KBM-7 (cell line): ENCODE measurements at regions not wholly inside any gene's neighbourhood (a gene's known extent, or its start where the extent isn't known, plus 50 kb on each side); places are given as distances from the start of the nearest gene placed in this dataset.

ENCODE experiments used
- DNase-seq: peaks from one replicate; pipeline ENCODE4 v3.0.0-alpha.2; 2015
- in situ Hi-C: fragments of 300-500 bp; cut with MboI; formaldehyde crosslinking; loops from 2 replicates; pipeline ENCODE4 v1.14.3; 2020; ENCODE audit warnings: low sequenced_read_pairs, low pct_unique_long_range_greater_than_20kb, mixed read lengths

- DNase-seq, result no peak
- in situ Hi-C loops, result loop anchor here (25.0 kb wide), 1 partner anchor 1172 kb away; no protein-coding TSS in a partner anchor
These were observed 60.3 kb downstream of the AVPR1A start for GRCh38 chr12:63090716-63091115.

- DNase-seq, result no peak
- in situ Hi-C loops, result loop anchor here (25.0 kb wide), 1 partner anchor 1176 kb away; no protein-coding TSS in a partner anchor
These were observed 64.7 kb downstream of the AVPR1A start for GRCh38 chr12:63086149-63086915.

DNA sequence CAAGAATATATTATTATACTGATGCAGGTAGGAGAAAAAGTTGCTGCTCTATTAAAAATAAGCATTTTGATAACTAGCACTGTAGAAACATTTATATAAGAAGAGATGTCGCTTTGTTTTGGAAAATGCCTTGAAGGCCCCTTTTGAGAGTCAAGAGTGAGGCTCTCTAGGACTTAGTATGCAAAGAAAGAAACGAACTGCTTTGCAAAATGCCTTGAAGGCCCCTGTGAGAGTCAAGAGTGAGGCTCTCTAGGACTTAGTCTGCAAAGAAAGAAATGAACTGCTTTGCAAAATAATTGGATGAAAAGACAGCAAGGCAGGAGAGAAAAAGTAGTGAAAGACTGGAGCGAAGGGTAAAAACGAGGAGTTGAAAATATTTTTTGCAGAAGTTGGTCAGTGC, 65.9 kb downstream of the AVPR1A start:
- in situ Hi-C loops, result loop anchor here (25.0 kb wide), 1 partner anchor 1177 kb away; no protein-coding TSS in a partner anchor
- no peak for DNase-seq

DNA sequence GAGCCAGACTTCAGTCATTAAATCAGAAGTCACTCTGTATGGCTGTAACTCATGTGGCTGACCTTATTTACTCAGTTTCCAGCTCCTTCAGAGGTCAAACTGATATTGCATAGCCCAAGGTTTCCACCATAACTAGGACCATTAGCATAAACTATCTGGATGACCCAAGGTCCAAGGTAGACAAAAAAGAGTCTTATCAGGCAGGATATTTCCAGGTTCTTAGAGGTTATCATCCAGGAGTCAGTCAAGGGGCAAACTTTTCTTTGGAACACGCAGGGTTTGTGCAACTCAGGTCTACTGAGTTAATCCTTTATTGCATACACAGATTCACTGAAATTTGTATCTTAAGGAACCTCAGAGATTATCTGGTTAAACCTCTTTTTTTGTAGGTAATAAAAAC, 66.5 kb downstream of the AVPR1A start:
- in situ Hi-C loops, result loop anchor here (25.0 kb wide), 1 partner anchor 1178 kb away; no protein-coding TSS in a partner anchor
- DNase-seq, result no peak

GRCh38 chr12:63083046-63083445, 68.0 kb downstream of the AVPR1A start:
- in situ Hi-C loops, result loop anchor here (25.0 kb wide), 1 partner anchor 1179 kb away; no protein-coding TSS in a partner anchor
- DNase-seq, result no peak

DNA sequence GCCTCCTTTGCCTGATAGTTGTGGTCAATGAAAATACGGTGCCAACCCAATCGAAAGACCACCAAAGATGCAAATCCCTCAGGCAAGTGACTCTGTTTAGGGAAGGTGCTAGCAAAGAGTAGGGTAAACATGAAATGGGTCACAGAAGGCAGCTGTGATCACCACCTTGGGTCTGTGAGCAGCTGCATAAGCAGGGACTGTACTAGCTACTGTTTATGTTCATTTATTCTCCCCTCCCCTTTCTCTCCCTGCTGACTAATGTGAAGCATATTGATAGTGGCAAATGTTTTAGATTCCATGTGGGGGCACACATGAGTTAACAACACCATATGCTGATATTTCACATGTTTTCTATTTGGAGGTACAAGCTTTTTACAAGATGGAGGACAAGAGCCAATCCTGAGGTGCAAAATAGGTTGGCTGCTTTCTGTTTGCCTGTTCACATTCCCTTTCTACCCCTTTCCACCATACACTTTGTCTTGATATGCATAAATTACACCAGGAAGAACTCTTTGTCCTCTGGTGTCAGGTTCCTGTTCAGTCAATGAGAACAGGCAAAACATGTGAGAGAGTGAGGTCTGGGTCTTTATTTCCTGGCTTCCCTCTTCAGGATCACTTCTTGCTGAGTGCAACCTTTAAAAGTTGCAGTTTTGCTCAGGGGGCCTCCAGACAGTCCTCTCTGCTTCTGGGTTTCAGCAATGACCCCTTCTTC, 71.1 kb downstream of the AVPR1A start:
- peak; percentile 11 for DNase-seq
- in situ Hi-C loops, result loop anchor here (25.0 kb wide), 1 partner anchor 1182 kb away; no protein-coding TSS in a partner anchor

DNA sequence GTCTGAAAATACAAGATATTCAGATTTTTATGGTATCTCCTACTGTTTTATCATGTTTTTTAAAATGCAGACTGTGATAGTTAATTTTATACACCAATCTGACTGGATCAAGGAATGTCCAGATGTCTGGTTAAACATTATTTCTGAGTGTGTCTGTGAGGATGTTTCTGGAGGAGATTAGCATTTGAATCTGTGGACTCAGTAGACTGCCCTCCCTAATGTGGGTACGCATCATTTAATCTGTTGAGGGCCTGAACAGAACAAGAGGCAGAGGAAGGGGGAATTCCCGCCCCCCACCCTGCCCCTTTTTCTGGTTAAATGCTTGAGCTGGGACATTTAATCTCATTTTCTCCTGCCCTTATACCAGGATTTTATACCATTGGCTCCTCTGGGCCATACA, 72.1 kb downstream of the AVPR1A start:
- in situ Hi-C loops, result loop anchor here (25.0 kb wide), 1 partner anchor 1183 kb away; no protein-coding TSS in a partner anchor
- no peak for DNase-seq

GRCh38 chr12:63075376-63076060, 75.5 kb downstream of the AVPR1A start:
- in situ Hi-C loops, result loop anchor here (25.0 kb wide), 1 partner anchor 1187 kb away; no protein-coding TSS in a partner anchor
- DNase-seq, result no peak

DNA sequence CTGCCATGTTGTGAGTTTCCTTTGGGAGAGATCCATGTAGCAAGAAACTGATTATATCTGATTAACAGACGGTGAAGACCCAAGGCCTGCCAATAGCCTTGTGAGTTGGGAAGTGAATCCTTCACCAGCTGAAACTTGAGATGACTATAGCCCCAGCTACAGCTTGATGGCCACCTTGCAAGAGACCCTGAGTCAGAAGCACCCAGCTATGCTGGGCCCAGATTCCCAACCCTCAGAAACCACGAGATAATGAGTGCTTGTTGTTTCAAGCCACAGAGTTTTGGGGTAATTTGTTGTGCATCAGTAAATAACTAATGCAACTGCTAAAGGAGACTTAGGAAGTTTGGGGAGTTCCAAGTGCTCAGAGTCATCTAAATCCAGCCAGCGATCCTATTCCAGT, 80.3 kb downstream of the AVPR1A start:
- no peak for DNase-seq
- in situ Hi-C loops, result no loop called here

DNA sequence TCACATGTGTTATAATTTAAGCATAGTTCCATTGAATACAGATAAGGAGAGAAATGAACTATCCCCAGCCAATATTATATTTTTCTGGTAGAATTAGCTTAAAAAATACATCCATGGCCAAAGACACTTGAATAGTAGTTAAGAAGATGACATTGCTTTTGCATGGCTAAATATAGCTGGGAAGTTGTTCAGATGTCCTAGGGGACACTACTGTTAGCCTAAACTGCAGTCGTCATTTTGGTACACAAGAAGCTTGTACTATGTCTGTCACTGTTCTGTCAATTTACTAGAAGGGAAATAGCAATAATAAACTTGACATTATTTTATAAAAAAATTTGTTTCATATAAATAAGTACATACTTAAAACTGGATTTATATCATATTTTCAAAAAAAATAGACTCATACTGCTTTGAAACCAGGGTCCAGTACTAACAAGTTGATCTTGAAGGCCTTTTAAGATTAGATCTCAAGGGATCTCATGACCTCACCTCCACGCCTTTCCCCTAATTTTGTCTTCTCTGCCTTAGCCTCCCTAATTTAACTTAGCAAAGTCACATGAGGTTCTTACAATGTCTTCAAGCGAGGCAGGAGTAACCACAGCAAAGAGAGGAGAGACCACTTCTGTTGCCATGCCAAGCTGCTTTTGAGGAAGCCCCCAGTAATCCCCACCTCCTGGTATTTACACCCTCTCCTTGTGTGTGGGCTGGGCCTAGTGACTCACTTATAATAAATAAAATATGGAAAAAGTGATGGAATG, 81.0 kb downstream of the AVPR1A start:
- no peak for DNase-seq
- in situ Hi-C loops, result no loop called here

GRCh38 chr12:63068857-63069442, 82.1 kb downstream of the AVPR1A start:
- in situ Hi-C loops, result no loop called here
- DNase-seq, result peak; percentile 69

GRCh38 chr12:63066782-63067181, 84.2 kb downstream of the AVPR1A start:
- in situ Hi-C loops, result no loop called here
- DNase-seq, result peak; percentile 5

DNA sequence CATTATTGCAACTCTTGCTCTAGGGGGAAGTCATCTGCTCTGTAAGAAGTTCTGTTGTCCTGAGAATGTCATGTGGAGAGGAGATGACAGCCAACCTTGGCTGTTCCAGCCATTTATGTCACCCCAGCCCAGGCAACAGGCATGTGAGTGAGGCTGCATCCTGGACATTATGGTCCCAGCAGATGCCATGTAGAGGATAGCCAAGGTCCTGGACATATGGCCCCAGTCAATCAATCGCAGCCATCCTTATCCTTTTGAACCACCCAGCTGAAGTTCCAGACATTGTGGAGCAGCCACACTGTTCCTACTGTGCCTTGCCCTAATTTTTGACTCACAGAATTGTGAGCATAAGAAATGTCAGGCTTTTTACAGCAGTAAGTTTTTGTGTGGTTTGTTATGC, 84.9 kb downstream of the AVPR1A start:
- DNase-seq, result no peak
- in situ Hi-C loops, result no loop called here

DNA sequence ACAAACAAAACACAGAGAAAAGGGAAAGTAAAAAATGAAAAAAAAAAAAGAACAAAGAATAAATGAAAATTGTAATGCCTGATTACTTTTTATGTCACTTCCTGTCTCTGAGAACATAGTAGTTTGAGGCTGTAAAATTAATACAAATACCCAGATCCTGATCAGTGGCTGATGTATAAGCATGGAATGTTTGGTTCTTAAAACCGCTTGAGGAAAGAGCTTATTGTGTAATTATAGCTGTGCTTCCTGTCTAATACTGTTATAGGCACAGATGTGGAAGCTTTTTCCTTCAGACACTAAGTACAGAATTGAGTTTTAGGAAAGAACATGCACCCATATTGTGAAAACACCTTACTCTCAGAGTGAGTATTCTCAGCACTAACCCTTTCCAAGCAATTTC, 86.9 kb downstream of the AVPR1A start:
- in situ Hi-C loops, result no loop called here
- no peak for DNase-seq

DNA sequence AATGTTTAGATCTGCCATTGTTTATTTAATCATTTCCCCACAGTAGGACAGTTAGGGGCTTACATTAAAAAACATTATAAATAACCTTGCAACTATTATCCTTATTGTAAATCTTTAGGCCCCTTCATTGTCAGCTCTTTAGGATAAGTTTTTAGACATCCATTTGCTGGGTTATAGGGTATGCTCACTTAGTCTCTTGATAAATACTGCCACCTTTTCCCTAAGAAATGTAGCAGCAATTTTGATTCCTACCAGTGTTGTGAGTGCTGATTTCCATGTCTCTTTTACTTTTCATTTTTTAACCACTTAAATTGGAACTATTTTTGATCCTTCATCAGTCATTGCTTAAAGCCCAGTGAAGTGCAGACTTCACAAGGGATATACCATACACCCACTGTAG, 94.4 kb downstream of the AVPR1A start:
- in situ Hi-C loops, result no loop called here
- DNase-seq, result no peak

- no peak for DNase-seq
- in situ Hi-C loops, result no loop called here
These were observed 98.3 kb downstream of the AVPR1A start for GRCh38 chr12:63052696-63053095.

- in situ Hi-C loops, result no loop called here
- DNase-seq, result no peak
These were observed 103.9 kb downstream of the AVPR1A start for GRCh38 chr12:63047146-63047545.

- in situ Hi-C loops, result no loop called here
- DNase-seq, result no peak
These were observed 105.8 kb downstream of the AVPR1A start for GRCh38 chr12:63045020-63045860.
